Stimulated activated CD8-positive, alpha-beta memory T cell treated with anti-CD3 and anti-CD28 coated beads, Interleukin-4, amount 100 ng/mL, for 24 hours (primary cell): ENCODE measurements at regions not wholly inside any gene's neighbourhood (a gene's known extent, or its start where the extent isn't known, plus 50 kb on each side); places are given as distances from the start of the nearest gene placed in this dataset.
"Not testable (repeated sequence)": the region's sequence is repeated elsewhere in the genome, so short reads cannot be mapped to it uniquely, and the experiment has no call there.

Experiments
- DNase-seq: peaks from one replicate; pipeline ENCODE4 v3.0.0-alpha.2; 2020; ENCODE audit warnings: low read depth

- DNase-seq: no peak
These were observed 127.0 kb upstream of the CIBAR2 start for GRCh38 chr16:85239239-85239638.

DNA sequence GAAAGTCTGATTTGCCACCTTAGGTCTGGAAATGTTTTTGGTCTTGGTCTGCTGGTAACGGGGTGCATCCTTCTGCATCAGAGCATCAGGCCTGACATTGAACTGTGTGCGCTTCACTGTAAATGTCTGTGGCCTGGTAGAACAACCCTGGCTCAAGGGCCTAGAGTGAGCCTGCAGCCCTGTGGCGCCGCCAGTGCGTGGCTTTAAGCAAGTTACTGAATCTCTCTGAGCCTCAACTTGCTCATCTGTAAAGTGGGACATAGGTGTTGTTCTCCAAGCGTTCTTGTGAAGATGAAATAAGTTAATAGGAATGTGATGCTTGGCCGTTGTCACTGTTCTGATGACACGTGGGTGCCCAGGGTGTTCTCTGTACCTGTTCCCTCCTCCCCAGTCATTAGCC is 127.6 kb upstream of the CIBAR2 start:
- DNase-seq: no peak

DNA sequence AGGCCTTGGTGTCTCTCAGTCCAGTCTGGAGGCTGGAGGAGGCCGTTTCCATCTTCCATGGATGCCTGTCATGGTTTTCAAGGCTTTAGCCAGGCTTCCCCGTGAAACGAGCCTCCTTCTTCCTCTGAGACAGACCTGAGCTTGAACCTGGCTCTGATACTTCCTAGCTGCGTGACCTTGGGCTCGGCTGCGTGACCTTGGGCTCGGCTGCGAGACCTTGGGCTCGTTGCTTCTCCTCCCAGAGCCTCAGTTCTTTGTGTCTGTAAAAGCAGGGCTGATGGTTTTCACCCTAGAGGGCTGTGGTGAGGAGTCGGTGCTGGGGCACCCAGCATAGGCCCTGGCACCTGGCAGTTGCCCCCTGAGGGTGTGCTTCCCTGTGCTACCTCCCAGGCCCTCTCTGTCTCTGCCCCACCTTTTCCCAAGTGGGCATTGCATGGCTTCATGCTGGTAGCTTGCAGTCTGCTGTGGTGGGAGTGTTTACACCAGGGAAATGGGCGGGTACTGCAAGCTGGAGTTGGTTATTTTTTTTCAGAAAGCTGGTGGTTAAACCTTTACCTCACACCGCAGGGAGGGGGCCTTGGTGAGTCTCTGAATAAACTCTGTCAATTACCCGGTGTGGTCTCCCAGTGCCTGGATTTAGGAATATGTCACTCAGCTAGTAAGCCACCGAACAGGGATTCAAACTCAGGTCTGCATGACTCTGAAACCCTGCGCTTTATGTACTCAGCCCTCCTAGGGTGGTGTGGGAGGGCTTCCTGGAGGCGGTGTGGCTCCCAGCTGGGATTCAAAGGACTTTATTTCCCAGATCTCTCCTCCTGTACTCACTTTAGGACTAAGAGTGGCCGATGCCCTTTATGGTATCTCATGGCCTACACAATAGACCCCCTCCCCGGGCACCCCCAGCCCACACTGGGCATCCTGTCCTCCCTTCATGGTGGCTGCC is 129.0 kb upstream of the CIBAR2 start:
- DNase-seq: no peak

- DNase-seq: no peak
These were observed 129.9 kb upstream of the CIBAR2 start for GRCh38 chr16:85242140-85242539.

DNA sequence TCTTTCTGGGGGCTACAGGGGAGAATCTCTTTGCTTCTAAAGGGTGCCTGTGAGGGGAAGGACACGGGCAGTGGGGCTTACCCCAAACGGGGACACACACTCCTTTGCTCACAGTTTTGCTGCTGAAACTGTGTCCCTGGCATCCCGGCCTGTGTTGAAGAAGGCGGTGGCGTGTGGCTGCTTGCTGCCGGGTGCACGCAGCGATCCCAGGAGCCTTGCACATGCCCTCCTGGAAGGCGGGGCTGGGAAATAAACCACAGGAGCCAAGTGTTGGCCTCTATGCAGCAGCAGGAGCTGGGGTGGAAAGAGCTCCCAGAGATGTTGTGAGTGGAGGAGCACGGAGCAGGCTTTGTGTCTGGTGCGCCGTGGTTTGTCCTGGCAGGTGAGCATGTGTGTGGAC is 131.0 kb upstream of the CIBAR2 start:
- DNase-seq: no peak

GRCh38 chr16:85244452-85244851 is 132.2 kb upstream of the CIBAR2 start:
- not testable (repeated sequence) for DNase-seq

DNA sequence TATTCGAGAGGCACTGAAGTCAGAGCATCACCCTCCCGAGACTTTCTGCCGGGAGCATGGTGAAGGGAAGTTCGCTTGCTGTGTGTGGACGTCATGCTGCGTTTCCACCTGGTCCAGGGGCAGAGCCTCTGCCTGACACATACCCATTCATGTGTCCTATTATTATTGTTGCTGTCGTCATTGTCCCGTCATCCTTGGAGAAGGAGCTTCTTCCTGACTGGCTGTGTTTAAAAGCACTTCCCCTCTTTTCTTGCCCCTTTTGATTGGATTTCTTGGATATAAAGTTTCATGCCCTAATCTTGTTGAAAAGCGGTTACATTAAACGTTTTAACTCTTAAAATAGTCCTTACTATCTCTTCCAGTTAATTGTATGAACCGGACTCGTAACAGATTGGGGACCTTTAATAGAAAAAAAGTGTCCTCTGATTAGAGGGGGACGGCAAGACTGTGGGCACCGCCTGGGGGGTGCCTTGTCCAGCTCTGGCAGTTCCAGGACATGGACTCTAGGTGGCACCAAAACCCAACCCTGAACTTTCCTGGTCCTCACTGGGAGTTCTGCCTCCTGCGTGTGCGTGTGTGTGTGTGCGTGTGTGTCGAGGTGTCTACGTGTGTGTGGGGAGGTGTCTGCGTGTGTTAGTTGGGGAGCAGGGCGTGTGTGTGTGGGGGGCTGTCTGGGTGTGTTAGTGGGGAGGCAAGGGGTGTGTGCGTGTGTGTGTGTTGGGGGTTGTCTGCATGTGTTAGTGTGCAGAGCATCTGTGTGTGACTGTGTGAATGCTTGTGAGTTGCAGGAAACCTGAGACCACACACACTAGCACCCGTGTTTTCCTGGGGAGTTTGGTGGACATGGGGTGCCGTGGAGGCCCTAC is 133.3 kb upstream of the CIBAR2 start:
- peak; percentile 15 for DNase-seq

DNA sequence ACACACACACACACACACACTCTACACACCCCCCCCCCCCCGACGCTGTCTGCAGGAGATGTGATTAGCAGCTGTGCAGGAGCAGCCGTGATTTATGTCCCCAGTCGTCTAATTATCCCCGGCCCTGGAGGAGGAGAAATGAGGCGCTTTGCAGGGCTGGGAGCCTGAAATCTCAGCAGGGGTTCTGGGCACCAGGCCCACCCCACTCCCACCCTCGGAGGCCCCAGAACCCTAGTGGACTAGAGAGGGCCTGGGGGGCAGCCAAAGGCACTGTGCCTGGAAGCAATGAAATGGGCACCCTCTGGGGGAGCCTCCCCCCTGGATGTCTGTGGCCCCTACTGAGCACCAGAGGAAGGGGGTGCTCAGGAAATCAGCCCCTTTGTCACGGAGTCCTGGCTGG is 134.2 kb upstream of the CIBAR2 start:
- DNase-seq: no peak

DNA sequence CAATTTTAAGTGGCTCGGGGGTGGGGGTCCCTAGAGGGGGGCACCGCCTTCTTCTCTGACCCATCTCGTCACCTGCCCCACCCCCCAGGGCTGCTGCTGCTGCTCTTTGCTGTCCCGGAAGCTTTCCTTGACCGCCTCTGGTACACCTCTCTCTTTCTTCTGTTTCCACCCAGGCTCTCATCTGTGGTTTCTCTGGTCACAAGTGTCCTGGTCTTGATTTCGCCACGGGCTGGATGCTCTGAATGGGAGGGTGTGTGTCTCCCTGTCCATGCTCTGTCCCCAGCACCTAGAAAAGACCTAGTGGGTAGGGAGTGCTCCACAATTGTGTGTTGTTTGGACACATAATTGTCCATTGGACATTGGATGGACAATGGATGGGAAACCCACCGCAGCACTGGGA is 134.7 kb upstream of the CIBAR2 start:
- no peak for DNase-seq

GRCh38 chr16:85248342-85248741 is 136.1 kb upstream of the CIBAR2 start:
- no peak for DNase-seq

- no peak for DNase-seq
These were observed 136.6 kb upstream of the CIBAR2 start for GRCh38 chr16:85248857-85249256.

GRCh38 chr16:85249418-85250146 is 137.3 kb upstream of the CIBAR2 start:
- DNase-seq: no peak

DNA sequence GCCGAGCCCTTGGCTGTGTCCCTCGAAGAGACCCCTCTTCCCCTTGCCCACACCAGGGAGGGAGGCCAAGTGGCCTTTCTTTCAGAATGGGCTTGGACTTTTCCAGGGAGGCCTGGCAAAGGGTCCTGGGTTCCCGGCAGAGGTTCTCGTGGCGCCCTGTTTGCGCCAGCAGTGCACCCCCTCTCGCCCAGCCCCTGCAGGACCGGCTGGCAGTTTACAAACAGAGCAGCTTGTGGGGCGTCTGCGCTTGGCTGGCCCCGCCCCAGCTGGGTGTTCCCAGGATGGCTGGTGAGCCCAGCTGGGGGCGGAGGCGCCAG is 137.8 kb upstream of the CIBAR2 start:
- no peak for DNase-seq

DNA sequence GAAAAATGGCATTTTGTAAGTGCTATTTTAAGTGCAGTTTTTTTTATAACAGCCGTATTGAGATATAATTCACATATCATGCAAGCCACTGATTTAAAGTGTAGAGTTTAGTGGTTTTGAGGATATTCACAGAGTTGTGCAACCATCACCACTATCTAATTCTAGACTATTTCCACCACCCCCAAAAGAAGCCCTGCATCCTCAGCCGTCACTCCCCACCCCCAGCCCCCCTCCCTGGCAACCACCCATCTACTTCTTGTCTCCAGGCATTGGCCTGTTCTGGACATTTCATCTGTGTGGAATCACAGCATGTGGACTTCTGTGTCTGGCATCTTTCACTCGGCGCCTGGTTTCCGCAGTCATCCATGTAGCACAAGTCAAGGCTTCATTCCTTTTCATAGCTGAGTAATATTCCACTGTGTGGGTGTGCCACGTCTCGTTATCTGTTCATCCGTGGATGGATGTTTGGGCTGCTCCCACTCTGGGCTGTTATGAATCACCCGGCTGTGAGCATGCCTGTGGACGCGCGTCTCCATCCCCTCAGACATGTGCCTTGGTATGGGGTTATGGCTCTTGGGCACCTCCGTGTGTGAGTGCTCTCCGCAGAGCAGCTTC is 138.4 kb upstream of the CIBAR2 start:
- no peak for DNase-seq

DNA sequence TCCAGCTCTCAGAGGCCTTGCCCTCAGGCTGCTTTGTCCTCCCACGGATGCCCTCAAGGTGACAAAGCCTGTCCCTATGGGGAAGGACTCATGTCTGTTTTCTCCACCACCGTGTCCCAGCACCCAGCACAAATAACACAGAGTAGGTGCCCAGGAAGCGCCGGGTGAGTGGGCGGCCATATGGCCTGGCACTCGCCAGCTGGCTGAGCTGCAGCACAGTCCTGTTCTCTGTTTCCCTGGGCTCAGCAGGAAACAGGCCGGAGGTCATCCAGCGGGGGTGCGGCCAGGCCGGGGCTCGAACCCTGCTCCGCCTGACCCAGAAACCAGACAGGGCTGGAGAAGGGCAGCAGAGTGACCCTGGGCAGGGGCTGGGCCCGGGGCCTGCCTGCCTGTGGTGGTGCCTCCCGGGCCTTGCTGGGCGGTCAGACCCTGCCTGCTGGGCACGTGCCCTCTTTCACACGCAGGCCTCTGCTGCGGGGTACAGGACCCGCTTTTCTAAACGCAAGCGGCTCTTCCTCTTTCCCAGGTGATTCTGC is 139.0 kb upstream of the CIBAR2 start:
- DNase-seq: no peak

GRCh38 chr16:85252014-85252413 is 139.7 kb upstream of the CIBAR2 start:
- DNase-seq: no peak

- no peak for DNase-seq
These were observed 140.2 kb upstream of the CIBAR2 start for GRCh38 chr16:85252461-85252860.

- DNase-seq: peak; percentile 49
These were observed 141.0 kb upstream of the CIBAR2 start for GRCh38 chr16:85253084-85253941.

DNA sequence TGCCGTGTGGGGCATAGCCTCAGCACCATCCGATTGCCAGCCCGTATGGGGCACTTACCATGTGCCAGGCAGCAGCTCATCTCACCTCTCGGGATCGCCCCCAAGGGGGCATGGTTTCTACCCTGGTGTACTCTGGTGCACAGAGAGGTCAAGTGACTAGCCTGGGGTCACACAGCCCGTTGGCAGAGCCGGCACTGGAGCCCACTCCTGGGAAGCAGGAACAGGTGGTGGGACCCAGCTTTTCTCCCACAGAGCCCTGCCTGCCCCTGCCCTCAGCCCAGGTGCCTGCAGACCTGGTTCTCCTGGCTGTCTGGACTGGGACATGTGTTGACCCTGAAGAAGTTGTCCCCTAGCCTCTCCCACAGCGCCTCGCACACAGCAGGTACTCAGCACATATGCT is 141.8 kb upstream of the CIBAR2 start:
- DNase-seq: no peak

- no peak for DNase-seq
These were observed 142.6 kb upstream of the CIBAR2 start for GRCh38 chr16:85254921-85255320.

- DNase-seq: no peak
These were observed 143.5 kb upstream of the CIBAR2 start for GRCh38 chr16:85255777-85256176.
